NOMO-1 (cell line): ENCODE measurements at regions not wholly inside any gene's neighbourhood (a gene's known extent, or its start where the extent isn't known, plus 50 kb on each side); places are given as distances from the start of the nearest gene placed in this dataset.
"Not testable (repeated sequence)": the region's sequence is repeated elsewhere in the genome, so short reads cannot be mapped to it uniquely, and the experiment has no call there.

Source experiments
- DNase-seq, 2 experiments: peaks; one replicate each; lab custom pipeline; 2025; ENCODE audit not compliant: unreplicated experiment in 2 of 2; lab: John Stamatoyannopoulos, UW

DNA sequence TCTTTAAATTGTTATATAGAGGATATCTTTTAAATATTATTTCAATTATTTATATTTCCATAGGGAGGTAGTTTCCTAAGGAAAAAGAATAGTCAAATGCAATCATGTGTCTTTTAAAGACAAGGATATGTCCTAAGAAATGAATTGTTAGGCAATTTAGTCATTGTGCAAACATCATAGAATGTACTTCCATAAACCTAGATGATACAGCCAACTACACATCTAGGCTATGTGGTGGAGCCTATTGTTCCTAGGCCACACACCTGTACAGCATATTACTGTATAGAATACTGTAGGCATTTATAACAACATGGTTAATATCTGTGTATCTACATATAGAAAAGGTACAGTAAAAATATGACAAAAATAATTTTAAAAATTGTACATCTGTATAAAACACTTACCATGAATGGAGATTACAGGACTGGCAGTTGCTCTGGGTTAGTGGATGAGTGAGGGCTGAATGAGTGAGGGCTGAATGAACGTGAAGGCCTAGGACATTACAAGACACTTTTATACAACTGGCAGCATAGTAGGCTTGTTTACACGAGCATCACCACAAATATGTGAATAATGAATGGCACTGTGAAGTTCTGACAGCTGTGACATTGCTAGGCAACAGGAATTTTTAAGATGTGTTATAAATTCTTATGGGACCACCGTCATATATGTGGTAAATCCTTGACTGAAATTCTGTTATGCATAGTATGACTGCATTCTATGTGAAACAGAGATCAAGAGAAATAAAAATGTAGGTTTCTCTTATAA is 1879.0 kb upstream of the RAG2 start:
- DNase-seq = no peak

DNA sequence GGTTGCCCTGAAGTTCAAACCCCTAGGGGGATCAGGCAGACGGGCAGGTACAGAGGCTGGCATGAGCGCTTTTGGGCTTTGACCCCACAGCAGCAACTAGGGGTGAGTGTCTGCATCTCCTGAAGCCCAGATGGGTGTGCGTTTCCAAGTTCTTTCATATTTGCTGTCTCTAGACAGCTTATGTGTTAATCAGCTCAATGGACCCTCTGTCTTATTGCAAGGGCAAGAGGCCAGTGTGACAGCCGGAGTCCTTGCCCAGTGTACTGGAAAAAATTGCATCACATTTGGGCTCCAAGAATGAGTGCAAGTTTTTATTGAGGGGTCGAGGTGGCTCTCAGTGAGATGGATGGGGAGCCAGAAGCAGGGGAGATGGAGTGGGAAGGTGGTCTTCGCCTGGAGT is 1863.7 kb upstream of the RAG2 start:
- DNase-seq = no peak

DNA sequence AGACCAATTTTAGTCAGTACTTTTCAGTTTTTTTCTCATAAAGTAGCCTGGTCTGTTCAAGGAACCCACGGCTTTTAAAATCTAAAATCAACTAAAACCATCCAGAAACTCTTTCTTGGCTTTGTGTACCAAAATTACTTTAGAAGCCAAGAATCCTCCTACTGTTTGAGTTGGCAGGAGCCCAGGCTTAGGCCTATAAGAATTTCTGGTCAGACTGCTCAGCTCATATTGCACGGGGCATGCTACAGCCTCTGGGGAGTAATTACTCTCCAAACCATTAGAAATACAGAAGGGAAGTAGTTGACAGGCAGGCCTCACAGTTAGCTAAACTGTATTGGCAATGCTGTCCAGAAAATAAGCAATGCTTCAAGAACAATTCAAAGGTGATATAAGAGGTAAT is 1862.9 kb upstream of the RAG2 start:
- DNase-seq = no peak

DNA sequence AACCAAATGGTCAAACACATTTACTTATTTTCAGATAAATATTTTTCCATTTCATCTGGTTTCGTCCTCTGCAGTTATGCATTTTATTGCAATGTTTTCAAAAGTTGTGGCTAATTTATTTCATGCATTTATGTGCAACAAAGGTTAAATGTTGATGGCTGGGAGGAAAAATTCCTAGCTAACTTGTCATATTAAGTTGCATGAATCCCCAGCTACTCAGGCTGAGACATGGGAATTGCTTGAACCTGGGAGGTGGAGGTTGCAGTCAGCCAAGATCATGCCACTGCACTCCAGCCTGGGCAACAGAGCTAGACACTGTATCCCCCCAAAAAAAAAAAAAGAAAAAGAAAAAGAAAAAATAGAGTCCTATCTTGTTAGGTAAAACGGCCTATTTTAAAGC is 1862.4 kb upstream of the RAG2 start:
- no peak for DNase-seq

- no peak for DNase-seq
Measured at GRCh38 chr11:38456371-38456770, 1858.3 kb upstream of the RAG2 start.

DNA sequence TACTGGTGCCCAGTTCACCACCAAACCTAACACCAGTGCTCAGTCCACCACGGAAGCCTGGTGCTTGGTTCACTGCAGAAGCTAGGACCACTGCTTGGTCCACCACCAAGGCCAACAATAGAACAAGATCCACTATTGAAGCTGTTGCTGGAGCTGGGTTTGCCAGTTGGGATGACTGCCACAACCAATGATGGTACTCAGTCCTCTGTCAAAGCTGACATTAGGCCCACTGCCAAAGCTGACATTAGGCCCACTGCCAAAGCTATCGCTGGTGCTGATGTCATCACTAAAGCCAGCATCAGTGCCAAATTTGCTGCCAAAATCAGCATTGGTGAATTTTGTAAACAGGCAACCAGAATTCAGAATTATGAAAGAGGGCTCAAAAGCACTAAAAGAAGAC is 1850.2 kb upstream of the RAG2 start:
- no peak for DNase-seq

DNA sequence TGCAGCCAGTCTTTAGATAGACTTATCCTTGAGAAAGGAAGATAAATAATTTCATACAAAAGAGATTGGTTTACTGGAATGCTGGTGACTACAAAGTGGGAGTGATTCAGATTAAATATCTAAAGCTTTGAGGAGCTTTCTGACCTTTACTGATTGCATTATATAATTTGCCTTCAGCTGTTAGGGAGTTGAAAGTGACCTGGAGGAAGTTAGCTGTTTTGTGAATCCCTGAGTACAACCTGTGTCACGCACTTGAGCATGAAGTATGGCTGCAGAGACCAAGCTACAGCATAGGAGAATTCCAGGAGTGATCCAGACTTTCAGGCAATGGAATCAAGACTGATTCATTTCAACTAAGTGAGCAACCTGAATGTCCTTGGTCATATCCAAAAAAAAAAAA is 1848.3 kb upstream of the RAG2 start:
- no peak for DNase-seq

GRCh38 chr11:38438091-38438490 is 1840.1 kb upstream of the RAG2 start:
- no peak for DNase-seq

DNA sequence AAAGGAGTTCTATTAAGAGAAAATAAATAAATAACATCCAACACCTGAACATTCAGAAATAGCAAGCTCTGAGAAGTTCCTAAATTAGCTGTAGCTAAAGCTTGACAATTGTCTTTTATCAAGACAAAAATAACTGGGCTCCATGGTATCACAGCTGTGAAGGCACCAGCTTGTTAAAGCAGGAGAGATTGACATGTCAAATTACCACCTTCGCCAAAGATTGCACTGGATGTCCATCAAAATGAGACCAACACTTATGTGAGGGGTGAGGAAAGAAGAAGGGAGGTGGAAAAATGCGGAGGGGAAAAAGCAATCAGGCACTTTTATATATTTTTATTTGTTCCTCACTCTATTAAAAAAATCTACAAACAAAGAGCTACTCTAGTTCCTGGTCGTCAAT is 1827.5 kb upstream of the RAG2 start:
- no peak for DNase-seq

GRCh38 chr11:38423042-38423441 is 1825.0 kb upstream of the RAG2 start:
- DNase-seq = no peak

GRCh38 chr11:38416141-38416540 is 1818.1 kb upstream of the RAG2 start:
- no peak for DNase-seq

DNA sequence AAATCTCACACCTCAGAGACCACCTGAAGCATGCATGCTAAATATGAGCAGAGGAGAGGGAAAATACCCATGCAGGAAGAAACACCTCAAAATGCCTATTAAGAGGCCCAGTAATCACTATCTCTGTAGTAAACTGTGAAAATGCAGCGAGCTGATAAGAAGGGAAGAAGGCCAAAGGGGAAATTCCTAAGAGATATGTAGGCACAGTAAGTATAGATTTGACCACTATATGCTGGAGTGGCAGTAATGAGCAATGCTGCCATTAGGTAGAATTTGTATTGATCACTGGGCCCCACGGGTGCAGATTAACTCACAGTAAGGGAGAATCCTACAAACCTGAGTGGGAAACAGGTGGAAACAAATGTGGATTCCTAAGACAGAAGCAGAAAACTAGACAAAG is 1813.1 kb upstream of the RAG2 start:
- DNase-seq = no peak

- no peak for DNase-seq
Measured at GRCh38 chr11:38402063-38402462, 1804.0 kb upstream of the RAG2 start.

DNA sequence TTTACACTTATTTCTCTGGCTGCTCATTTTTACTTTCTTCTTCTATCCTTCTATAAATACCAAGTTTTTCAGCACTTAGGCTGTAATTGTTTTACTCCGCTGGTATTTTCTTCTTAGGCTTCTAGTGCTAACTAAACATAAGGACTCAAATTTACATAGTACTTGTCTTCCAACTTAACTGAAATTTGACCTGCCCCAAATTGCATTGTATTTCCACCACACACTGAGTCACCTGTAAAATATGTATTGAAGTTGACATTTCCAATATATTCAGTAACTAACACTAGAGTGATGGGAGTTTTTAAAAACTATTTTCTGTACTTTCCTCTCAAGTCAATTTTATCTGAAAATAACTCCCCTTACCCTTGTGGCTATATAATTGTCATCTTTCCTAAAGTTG is 1794.1 kb upstream of the RAG2 start:
- DNase-seq = no peak

- no peak for DNase-seq
Measured at GRCh38 chr11:38384568-38384967, 1786.5 kb upstream of the RAG2 start.

DNA sequence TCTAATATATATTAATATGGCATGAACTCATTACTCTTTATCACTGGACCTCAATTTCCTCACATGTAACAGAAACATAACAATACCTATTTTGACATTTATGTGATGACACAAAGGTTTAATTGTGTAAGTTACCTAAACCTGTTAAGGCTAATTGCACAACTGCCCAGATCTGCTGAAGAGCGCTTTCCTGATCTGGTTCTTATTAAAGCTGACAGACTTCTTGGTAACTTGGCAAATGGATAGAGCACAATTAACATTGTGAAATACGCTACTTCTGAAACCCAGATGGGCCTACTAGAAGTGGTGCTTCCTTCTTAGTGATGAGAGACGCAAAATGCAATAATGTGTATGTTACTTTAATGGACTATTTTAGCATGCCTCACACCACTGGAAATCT is 1767.2 kb upstream of the RAG2 start:
- DNase-seq = no peak

- DNase-seq = no peak
Measured at GRCh38 chr11:38356255-38356654, 1758.2 kb upstream of the RAG2 start.

- no peak for DNase-seq
Measured at GRCh38 chr11:38345286-38345685, 1747.2 kb upstream of the RAG2 start.

DNA sequence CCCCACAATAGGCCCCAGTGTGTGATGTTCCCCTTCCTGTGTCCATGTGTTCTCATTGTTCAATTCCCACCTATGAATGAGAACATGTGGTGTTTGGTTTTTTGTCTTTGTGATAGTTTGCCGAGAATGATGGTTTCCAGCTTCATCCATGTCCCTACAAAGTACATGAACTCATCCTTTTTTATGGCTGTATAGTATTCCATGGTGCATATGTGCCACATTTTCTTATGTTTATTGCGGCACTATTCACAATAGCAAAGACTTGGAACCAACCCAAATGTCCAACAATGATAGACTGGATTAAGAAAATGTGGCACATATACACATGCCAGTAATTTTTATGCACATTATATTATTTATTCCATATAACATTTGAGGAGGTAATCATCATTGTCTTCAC is 1743.6 kb upstream of the RAG2 start:
- not testable (repeated sequence) for DNase-seq

DNA sequence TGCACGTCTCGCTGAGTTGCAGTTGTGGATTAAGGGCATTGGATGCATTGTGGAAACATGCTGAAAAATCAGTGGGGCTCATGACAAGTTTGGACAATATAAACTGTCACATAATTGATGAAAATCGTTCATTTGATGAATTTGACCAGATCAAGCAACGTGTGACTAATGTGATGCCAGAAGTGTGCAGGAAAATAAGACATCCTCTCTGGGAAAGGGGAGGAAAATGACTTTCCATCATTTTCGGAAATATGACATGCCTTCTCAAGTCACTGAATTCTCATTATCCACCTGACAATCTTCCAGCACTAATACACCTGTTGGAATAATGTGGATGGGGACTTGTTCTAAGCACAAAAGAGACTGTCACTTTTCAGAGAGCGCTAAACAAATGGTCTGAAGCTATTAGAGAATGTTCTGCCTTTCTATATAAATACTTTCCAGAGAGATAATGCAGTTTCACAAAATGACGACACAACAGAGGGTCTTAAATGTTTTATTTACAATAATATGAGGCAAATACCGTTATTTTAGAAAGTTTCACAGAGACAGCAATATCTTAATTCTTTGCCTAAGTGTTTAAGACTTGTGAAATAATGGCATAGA is 1741.9 kb upstream of the RAG2 start:
- DNase-seq = no peak

GRCh38 chr11:38338022-38338421 is 1740.0 kb upstream of the RAG2 start:
- not testable (repeated sequence) for DNase-seq

DNA sequence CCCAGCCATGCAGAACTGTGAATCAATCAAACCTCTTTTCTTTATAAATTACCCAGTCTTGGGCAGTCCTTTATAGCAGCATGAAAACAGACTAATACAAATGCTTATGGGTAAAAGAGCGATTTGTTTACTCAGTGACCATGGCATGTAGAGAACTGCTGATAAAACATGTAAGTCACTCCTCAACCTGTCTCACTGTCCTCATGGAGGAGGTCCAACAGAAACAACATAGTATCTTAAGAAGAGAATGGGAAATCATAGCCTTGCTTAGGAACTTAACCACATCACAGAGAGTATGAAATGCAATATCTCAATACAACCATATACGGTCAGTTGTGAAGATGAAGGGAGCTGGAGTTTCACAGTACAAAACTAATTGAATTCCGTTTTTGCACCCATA is 1734.0 kb upstream of the RAG2 start:
- no peak for DNase-seq

DNA sequence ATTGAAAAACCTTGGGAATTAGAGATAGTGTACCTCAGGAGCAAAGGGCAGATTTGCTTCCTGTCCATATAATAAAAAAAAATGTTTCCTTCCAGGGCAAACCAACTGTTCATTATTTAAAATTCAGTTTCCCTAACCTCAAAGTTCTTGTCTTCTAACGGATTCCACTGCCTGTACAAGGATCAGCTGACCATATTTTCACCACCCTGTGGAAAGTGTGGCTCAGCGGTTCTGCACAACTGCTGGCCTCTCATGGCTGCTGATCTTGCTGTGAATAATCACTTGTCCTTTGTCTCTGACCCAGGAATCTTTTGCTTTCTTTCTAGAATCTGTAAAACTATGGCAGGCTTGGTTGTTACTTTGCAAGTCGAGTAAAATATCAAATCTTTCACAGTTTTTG is 1732.5 kb upstream of the RAG2 start:
- no peak for DNase-seq
